Gastroesophageal sphincter (tissue), 3 donors: ENCODE measurements at regions not wholly inside any gene's neighbourhood (a gene's known extent, or its start where the extent isn't known, plus 50 kb on each side); places are given as distances from the start of the nearest gene placed in this dataset.

Experiments used
- CTCF ChIP-seq, 4 experiments: fragments of 200-600 bp in 2 of 4; fragments of 450-650 bp in 2 of 4; sonication (generic) in 1 of 4; IDR thresholded peaks; one replicate each; pipeline ENCODE4 v1.5.1; 2017 to 2019; ENCODE audit warnings: antibody characterized with exemption in 4 of 4, mild to moderate bottlenecking in 2 of 4, moderate library complexity in 2 of 4
- EP300 ChIP-seq: sonication (generic); formaldehyde crosslinking; IDR thresholded peaks from one replicate; pipeline ENCODE4 v1.6.1; 2017; ENCODE audit warnings: antibody characterized with exemption, mild to moderate bottlenecking
- POLR2A ChIP-seq, 2 donors: fragments of 450-650 bp; IDR thresholded peaks; one replicate each; pipeline ENCODE4 v1.6.1; 2017; ENCODE audit warnings: antibody characterized with exemption in 2 of 2, mild to moderate bottlenecking in 2 of 2, moderate library complexity in 1 of 2
- POLR2AphosphoS5 ChIP-seq: sonication (generic); formaldehyde crosslinking; IDR thresholded peaks from one replicate; pipeline ENCODE4 v1.6.1; 2017; ENCODE audit warnings: antibody characterized with exemption

DNA sequence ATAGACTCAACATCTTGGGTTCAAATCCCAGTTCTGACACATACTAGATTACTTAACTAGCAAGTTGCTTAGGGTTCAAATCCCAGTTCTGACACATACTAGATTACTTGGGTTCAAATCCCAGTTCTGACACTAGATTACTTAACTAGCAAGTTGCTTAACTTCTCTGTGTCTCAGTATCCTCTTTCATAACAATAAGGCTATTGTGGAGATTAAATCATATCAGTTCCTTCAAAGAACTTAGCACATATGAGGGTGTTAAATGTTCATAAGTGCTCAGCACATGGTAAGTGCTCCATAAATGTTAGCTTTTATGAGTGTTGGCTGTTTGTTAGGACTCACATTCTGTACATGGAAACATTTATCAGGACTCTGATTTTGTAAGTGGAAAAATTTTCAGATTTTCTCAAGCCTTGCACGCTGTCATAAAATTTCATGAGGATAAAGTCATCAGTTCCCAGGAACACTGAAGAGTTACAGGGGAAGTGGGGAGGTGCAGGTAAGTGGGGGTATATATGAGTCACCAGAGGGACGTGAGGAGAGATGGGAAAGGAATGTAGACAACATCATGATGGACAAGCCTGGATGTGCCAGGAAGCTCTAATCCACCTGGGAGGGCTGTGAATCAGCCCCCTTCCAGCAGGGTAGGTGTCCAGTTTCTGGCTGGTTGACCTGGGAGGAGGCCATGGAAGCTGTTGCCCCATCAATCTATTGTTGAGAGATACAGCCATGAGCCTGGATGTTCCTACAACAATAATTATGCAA lies 532.2 kb upstream of the WWC1 start:
- TF ChIP-seq CTCF (IDR thresholded peaks at IDR 0.05) (no peak), EP300 (no peak), POLR2A (IDR thresholded peaks at IDR 0.05) (no peak), POLR2AphosphoS5 (no peak)
